ENCODE measurements at regions not wholly inside any gene's neighbourhood (a gene's known extent, or its start where the extent isn't known, plus 50 kb on each side); places are given as distances from the start of the nearest gene placed in this dataset.
"Not testable (repeated sequence)": the region's sequence is repeated elsewhere in the genome, so short reads cannot be mapped to it uniquely, and the experiment has no call there.

DNA sequence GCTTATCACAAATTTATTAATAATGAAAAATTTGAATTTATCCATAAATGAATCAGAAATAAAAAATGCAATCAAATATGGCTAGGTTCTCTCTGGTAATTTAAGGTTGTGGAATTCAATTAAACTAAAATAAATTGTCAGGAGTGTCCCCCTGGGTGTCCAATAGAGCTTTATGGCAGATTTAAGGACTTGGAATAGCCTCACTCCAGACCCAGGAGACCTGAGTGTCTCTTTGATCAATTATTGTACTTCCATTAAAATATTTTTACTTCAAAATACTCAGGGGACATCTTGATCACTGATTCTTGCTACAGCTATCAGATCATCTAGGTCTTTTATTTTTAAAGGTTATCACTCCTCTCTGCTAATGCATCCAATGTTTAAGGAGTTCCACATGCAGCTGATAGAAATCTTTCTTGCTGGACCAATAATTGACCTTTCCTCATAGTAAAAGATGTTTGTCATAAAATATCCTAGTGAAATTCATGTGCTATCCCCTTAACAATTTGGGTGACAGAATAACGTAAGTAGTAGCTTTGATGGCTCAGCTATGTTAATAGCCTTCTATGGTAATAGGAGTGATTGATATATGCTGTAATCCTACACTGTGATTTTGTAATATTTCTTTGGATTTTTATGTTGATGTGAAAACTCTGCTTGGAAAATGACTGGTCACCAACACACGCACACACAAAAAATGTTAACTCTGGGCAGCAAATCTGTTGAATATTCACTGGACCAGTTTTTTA lies 395.3 kb downstream of the NYAP2 start:
- DNase-seq (ENCODE audit: low spot score) = no peak

DNA sequence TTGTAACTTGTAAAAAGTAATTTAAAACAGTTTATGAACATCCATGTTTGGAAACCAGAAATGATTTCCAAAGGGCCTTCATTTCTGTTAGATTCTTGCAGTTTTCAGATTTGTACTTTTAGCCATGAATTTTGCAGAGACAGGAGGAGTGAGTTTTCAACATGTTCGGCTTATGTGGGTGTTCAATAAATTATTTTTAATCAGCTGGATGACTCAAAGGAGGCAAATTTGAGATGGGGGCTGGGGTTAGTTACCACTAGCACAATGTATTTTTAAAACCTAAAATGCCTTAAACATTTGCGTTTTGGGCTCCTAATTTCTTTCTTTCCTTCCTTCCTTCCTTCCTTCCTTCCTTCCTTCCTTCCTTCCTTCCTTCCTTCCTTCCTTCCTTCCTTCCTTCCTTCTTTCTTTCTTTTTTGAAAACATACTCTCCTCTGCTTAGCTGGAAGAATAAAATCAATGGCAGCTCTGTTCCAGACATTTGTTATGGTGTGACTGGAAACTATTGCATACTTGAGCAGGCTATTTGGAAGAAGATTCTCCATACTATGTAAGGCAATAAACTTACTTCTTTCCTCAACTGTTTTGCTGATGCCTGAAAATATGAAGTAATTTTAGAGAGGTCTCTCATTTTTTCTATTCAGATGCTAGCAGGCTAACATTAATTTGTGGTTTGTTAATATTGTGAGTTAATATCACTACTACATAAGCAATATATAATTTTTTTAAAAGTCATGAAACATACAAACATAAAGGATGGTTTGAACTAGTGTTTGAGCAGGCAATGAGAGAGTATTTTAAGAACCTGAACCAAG lies 394.4 kb downstream of the NYAP2 start:
- no peak for DNase-seq (ENCODE audit: low spot score)

DNA sequence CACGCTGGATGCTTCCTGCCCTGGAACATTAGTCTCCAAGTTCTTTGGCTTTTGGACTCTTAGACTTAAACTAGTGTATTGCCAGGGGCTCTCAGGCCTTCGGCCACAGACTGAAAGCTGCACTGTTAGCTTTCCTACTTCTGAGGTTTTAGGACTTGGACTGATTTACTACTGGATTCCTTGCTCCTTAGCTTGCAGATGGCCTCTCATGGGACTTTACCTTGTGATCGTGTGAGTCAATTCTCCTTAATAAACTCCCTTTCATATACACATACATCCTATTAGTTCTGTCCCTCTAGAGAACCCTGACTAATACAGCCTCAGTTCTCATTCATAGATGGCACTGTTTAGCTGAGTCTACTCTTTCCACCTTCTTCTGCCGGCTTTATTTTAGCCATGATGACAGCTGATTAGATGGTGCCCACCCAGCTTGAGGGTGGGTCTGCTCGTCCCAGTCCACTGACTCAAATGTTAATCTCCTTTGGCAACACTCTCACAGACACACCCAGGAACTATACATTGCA lies 389.1 kb downstream of the NYAP2 start:
- DNase-seq (ENCODE audit: low spot score) = no peak

DNA sequence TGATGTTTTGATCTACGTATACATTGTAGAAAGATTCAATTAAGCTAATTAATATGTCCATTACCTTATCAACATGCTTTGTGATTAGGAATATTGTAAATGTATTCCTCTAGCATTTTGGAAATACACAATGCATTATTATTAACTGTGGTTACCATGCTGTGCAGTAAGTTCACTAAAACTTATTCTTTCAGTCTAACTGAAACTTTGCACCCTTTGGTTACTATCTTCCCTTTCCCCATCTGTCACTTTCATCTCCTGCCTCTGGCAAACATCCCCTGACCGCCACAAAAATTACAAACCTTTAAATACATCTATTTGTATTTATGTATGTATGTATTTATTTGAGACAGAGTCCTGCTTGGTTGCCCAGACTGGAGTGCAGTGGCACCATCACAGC lies 388.0 kb downstream of the NYAP2 start:
- DNase-seq (ENCODE audit: low spot score) = no peak

GRCh38 chr2:225781991-225782390 lies 382.5 kb downstream of the NYAP2 start:
- no peak for DNase-seq (ENCODE audit: low spot score)

GRCh38 chr2:225781145-225781544 lies 381.6 kb downstream of the NYAP2 start:
- DNase-seq (ENCODE audit: low spot score) = no peak

DNA sequence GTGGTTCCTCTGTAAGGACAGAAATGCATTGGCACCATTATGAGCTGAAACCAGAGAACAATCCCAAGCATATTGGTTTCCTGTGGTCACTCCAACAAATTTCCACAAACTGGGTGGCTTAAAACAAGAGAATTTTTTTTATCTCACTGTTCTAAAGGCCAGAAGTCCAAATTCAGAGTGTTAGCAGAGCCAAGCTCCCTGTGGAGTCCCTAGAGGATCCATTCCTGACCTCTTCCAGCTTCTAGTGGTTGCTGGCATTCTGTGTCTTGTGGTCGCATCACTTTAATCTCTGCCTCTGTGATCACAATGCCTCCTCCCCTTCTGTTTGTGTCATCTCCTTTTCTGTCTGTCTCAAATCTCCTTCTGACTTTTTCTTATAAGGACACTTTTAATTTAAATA lies 380.3 kb downstream of the NYAP2 start:
- DNase-seq (ENCODE audit: low spot score) = no peak

DNA sequence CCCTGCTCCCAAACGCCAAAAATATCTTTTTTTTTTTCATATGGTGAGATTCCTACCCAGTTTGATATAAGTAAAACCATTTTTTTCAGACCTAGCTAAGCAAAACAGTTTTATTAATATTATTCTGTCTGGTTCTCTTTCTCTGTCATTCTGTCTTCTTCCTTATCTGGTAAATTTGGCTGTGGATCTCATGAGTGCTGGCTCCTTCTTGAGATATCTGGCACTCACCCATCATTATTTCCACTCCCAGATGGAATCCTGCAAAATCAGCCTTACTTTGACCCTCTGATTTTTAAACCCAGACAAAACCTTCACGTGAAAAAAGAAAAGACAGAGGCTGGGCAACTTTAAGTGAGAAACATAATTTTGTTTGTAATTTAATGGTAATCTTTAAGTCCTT lies 373.6 kb downstream of the NYAP2 start:
- no peak for DNase-seq (ENCODE audit: low spot score)

DNA sequence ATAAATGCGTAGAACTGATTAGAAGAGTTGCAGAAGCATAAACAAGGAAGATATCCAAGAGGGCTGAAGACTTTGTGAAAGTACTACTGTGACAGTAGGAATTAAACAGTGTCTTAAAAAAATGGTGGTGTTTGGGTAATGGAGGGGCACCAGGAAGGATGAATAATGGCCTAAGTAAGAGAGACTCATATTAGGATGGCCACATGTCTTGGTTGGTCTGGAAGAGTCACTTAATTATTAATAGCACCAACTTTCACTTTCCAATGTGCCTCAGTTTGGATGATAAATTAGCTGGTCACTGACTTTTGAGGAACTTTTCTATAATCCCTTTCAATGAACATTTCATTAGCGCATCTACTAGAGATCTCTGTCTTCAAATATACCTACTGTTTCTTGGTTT lies 372.2 kb downstream of the NYAP2 start:
- DNase-seq (ENCODE audit: low spot score) = no peak

DNA sequence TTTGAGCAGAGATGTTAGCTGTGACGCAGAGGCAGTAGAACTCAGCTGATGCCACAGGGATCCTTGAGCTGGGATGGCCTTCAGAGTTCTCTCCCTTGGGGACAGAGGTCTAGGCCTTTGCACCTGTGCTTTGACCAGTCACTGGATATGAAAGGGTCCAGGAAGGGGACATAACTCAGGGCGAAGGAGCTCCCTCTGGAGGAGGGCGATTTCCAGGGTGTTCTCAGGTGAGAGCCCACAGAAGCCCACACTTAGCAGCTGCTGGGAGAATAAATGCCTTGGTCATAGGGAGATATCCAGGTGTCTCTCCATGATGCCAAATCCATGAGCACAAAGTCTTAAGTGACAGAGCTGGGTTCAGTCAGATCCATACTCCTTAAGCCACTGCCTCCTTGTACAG lies 369.2 kb downstream of the NYAP2 start:
- DNase-seq (ENCODE audit: low spot score) = no peak

GRCh38 chr2:225766431-225766830 lies 366.9 kb downstream of the NYAP2 start:
- DNase-seq (ENCODE audit: low spot score) = no peak

GRCh38 chr2:225765820-225766219 lies 366.3 kb downstream of the NYAP2 start:
- DNase-seq (ENCODE audit: low spot score) = no peak

- DNase-seq (ENCODE audit: low spot score) = no peak
Measured at GRCh38 chr2:225764346-225764745, 364.8 kb downstream of the NYAP2 start.

DNA sequence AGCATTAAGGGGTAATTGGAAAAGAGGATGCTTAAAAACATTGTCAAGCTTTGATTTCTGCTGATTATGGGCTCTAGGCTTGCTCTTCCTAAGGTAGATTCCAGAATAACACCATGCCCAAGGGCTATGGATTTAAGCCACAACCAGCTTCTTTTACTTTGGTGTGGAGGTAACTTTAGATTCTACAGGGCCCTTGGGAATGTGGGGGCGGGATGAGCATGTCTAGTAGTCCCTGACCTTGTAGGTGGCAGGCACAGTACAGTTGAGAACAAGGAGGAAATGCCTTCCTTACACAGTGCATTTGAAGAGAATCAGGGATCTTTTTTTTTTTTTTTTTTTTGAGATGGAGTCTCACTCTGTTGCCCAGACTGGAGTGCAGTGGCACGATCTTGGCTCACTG lies 364.2 kb downstream of the NYAP2 start:
- no peak for DNase-seq (ENCODE audit: low spot score)

GRCh38 chr2:225761396-225761795 lies 361.9 kb downstream of the NYAP2 start:
- DNase-seq (ENCODE audit: low spot score) = no peak

DNA sequence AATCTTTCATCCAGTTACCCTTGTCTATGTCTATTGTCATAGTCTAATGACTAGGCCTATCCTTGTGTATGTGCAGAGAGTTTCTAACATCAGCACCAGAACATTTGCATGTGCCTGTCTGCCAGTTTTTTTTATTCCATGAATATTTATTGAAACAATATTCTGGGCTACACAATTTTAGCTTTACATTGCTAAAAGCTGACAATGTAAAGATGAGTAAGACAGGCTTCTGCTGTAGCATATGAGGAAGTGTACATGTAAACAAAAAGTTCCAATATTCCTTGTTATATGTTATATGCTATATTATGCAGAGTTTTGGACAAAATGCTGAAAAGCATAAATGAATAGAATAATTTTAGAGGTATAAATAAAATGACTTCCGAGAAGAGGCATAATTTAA lies 357.7 kb downstream of the NYAP2 start:
- no peak for DNase-seq (ENCODE audit: low spot score)

- DNase-seq (ENCODE audit: low spot score) = no peak
Measured at GRCh38 chr2:225756198-225756597, 356.7 kb downstream of the NYAP2 start.

DNA sequence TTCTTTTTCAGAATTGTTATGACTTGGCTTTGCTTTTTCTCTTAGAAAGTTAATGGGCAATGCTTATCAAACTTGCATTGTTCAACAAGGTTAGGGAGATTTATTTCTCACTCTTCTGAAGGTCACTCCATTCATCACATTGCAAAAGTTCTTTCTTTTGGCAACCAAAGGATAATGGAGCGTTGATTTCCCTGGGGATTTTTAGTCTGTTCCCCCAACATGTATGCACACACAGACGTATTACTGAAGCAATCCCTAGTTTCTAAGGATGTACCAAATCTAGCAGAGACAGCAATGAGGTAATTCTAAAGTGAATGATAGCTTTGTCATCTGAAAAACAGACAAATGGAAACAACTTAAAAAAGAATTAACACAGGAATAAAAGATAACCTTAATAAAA lies 349.1 kb downstream of the NYAP2 start:
- no peak for DNase-seq (ENCODE audit: low spot score)

GRCh38 chr2:225743996-225744395 lies 344.5 kb downstream of the NYAP2 start:
- DNase-seq (ENCODE audit: low spot score) = not testable (repeated sequence)

GRCh38 chr2:225742487-225742886 lies 343.0 kb downstream of the NYAP2 start:
- DNase-seq (ENCODE audit: low spot score) = no peak

DNA sequence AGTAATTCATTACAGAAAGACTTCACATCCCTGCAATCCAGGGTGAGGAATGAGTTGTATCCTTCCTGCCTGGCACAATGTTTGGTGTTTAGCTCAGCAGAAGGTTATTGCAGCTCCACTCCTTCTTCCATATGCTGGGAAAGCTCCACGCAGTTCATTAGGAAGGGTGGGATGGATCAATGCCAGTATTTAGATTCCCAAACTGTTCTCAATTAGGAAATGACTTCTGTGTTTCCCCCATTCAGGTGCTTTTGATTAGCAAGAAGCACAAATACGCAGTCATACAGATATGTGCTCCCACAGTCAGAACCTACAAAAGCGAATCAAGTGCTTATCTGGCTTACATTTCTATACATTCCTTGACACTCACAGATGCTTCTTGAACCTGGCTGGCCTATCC lies 340.6 kb downstream of the NYAP2 start:
- peak; percentile 2 for DNase-seq (ENCODE audit: low spot score)

- DNase-seq (ENCODE audit: low spot score) = no peak
Measured at GRCh38 chr2:225739328-225739727, 339.8 kb downstream of the NYAP2 start.

GRCh38 chr2:225738735-225739134 lies 339.2 kb downstream of the NYAP2 start:
- no peak for DNase-seq (ENCODE audit: low spot score)

All from pons (tissue), 1 donor.